Stimulated activated CD4-positive, alpha-beta T cell treated with anti-CD3 and anti-CD28 coated beads, Interleukin-4, amount 100 ng/mL, for 48 hours (primary cell): ENCODE measurements at regions not wholly inside any gene's neighbourhood (a gene's known extent, or its start where the extent isn't known, plus 50 kb on each side); places are given as distances from the start of the nearest gene placed in this dataset.
"Not testable (repeated sequence)": the region's sequence is repeated elsewhere in the genome, so short reads cannot be mapped to it uniquely, and the experiment has no call there.

Source experiments
- DNase-seq, 2 donors: peaks; one replicate each; pipeline ENCODE4 v3.0.0-alpha.2; 2020; ENCODE audit warnings: low read depth in 2 of 2

- no peak for DNase-seq
Measured at GRCh38 chr11:134728186-134728585, 316.1 kb upstream of the B3GAT1 start.

DNA sequence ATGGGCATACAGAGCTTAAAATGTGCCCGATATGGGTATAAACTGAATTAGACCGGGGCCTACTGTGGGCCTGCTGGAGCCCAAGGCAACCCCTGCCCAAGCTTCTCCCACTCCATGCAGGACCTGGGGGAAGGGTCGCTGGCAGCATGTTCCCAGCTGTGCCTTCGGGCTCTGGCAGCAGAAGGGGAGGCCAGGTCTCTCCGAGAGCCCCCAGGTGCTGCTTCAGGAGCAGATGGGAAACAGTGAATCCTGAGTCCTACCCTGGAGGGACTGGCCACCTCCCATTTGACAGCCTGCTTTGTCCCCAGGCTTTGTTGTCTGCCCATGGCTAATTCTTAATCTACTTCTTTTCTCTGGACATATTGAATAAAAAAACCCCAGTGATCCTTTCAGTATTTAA is 315.6 kb upstream of the B3GAT1 start:
- DNase-seq = no peak

DNA sequence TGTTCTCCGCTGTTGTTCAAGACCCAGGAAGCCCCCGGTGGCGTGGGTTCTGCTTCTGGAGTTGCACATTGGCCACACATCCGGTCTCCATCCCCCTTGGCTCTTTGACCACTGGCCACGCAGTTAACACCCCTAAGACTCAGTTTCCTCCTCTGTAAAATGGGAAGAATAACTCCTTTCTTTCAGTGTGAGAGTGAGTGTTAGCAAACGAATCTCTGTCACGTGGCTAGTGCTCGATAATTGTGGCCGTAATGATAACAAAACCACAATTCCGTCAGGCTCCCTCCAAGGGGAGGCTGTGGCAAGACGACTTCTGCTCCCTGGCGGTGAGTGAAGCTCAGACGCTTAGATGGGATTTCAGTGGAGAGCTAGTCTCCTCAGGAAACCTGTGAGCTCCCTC is 315.2 kb upstream of the B3GAT1 start:
- DNase-seq = no peak

- DNase-seq = no peak
Measured at GRCh38 chr11:134725716-134726639, 313.9 kb upstream of the B3GAT1 start.

DNA sequence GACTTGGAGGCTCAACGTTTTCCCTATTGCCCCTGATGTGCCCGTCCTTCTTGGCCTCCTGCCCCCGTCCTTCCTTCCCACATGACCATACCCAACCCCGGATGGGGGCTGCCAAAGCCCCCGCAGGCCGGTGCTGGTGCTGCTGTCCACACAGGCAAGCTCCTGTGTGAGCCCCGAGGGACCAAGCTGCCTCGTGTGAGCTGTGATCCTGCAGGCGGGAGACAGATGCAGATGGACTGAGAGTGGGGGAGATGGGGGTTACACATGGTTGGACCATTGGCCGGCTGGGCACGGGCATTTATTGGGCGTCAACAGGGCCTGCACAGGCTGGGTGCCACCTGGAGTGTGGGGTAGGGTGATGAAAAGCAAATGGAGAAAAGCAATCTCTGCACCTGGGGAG is 313.2 kb upstream of the B3GAT1 start:
- no peak for DNase-seq

DNA sequence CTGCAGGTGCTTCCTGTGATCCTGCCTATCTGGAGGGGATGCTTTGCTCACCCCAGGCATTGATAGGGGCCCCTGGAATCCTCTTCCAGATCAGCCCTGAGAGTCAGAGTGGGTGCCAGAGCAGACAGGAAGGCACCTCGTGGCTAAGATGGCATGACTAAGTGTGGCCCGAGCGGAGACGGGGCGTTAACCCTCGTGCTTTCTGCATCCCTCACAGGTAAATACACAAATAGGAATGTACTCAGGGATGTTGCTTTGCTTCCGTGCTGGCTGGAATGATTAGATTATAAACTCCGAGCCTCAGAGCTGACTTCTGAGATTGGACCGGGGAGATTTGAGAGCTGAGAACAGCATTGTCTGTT is 312.7 kb upstream of the B3GAT1 start:
- DNase-seq = no peak

DNA sequence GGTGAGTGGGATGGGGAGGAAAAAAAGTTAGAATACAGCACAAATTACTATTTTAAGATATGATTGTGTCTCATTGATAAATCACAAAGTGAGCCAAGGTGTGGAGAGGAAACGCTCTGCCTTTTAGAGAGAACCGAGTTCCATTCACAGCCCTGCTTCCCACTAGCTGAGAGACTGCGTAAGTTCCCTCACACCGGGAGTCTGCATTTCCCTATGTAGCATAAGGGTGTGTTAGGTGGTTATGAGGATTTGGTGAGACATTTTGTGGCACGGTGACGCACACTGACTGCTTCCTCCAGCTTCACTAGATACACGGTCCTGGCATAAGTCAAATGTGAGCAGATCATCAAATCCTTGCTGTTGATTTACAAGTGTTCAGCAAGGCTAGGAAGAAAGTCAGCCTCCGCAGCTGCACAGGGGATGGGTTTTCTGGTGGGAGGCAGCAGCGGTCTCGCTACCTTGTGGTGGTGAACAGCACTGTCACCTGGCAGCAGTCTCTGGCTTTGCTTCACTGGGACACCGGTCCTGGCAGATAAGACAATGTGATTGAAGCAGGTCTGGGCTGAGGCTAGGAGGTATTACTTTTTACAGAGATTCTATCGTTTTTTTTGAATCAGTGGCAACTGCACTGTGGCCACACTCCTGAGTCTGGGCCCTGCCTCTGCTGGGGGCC is 312.2 kb upstream of the B3GAT1 start:
- DNase-seq = no peak

DNA sequence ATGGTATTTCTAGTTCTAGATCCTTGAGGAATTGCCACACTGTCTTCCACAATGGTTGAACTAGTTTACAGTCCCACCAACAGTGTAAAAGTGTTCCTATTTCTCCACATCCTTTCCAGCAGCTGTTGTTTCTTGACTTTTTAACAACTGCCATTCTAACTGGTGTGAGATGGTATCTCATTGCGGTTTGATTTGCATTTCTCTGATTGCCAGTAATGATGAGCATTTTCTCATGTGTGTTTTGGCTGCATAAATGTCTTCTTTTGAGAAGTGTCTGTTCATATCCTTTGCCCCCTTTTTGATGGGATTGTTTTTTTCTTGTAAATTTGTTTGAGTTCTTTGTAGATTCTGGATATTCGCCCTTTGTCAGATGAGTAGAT is 308.6 kb upstream of the B3GAT1 start:
- DNase-seq = not testable (repeated sequence)

DNA sequence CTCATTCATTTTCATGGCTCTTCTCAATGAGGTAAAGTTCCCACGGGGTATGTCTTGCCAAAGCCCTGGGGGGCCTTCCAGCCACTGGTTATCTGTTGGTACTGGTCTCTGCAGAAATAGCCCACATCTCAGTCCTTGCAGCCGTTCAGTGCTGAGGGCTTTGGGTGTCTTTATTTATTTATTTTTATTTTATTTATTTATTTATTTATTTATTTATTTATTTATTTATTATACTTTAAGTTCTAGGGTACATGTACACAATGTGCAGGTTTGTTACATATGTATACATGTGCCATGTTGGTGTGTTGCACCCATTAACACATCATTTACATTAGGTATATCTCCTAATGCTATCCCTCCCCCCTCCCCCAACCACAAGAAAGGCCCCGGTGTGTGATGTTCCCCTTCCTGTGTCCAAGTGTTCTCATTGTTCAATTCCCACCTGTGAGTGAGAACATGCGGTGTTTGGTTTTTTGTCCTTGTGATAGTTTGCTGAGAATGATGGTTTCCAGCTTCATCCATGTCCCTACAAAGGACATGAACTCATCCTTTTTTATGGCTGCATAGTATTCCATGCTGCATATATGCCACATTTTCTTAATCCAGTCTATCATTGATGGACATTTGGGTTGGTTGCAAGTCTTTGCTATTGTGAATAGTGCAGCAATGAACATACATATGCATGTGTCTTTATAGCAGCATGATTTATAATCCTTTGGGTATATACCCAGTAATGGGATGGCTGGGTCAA is 308.1 kb upstream of the B3GAT1 start:
- DNase-seq = not testable (repeated sequence)

DNA sequence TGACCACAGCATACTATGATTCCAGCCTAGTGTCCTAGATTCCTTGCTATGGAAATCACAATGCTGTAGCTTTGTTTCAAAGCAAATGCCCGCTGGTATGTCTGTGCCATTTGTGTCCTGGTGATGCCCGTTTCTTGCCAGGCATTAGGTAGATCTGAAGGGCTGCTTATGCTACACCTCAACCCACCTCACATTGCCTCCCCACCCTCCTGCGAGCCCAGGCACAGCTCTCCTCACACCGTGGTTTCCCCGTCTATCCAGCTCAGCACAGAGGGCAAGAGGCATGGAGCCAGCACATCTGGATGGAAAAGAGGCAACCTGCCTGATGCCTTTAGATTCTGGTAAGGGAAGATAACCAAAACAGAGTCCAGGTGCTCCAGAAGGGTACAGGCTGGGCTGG is 307.4 kb upstream of the B3GAT1 start:
- no peak for DNase-seq

DNA sequence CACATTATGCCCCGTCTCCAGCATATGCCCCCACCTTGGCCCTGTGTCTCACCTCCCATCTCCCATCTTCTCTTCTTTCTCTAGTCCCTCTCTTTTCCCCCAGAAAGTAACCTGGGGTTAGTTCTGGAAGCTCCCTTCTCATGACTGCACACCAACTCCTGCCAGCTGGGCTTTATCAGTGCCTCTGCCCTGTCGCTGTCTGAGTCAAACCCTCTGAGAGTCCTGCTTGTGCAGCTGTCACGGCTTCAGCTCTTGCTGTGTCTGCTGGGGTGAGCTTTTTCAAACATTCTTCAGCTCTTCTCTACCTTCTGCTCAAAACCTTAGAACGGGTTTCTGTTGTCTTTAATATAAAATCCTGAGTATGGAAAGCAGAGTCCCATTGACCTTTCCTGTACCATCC is 304.5 kb upstream of the B3GAT1 start:
- no peak for DNase-seq

GRCh38 chr11:134714021-134714656 is 302.1 kb upstream of the B3GAT1 start:
- DNase-seq = no peak

DNA sequence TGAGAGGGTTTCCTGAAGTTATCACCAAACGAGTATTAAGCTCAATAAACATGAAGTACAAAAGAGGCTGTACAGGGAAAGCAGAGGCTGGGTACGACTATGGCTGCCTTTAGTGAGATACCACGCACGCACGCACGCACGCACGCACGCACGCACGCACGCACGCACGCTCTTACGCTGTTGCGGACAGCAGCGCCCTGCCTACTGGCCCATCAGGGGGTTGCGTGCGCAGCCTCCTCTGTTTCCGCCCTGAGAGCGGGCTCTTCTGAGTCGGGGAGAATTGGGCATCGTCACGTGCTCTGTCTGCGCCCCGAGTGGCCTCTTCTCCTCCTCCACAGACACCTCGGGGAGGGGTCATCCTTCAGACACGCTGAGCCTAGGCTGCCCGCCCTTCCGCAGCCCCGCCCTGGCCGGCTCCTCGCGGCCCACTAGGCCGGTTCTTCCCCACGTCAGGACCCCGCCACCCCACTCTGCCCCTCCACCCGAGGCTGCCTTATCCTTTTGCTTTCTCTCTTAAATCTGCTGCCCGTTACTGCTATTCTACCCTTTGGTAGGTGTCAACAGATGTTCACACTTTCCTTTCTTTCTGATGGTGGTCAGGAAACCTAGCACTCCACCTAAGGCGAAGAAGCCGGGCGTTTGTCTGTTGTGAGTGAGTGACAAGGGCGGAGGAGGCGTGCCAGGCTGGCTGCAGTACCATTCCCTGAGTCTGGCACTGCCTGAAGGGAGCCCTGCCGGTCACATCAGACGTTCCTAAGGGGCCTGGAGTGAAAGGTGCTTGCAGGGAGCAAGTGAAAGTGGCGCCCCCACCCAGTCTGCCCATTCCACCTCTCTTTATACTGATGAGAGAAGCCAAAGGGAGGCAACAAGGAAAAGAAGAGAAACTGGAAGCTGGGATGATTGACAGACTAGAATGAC is 300.4 kb upstream of the B3GAT1 start:
- DNase-seq = no peak

DNA sequence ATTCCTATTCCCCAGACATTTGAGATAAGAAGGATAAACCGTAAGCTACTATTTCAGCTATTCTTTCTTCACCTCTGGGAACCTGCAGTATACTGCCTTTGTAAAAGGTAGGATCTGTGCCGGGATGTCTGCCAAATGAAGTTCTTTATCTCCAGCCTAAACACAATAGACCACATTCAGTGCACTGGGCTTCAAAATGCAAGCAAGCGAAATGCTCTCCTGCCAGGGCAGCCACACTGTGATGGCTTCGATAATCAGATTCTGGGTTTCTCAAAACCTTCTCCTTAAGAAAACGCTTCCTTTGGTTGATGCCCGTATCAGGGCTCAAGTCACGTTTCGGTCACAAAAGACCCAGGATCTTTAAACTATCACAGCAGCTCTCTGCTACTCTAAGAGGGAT is 299.5 kb upstream of the B3GAT1 start:
- DNase-seq = no peak

- DNase-seq = no peak
Measured at GRCh38 chr11:134710861-134711407, 298.9 kb upstream of the B3GAT1 start.

GRCh38 chr11:134705858-134706257 is 293.8 kb upstream of the B3GAT1 start:
- no peak for DNase-seq

DNA sequence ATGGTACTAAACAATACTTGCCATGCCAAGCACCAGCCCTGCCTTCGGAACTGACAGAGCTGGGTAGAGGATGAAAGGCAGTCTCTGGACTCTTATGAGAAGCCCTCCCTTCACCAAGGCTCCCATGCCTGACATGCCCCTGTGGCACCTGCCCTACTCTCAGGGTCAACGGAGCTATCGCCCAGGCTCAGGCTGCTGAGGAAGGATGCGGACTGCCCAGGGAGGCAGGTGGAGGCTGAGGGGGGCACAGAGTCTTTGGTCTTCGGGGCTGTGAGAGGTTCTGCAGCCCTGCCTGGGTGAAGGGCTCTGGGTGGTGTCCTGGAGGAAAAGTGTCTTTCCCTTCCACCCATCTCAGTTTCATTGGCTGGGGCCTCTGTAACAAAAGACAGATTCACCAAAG is 290.8 kb upstream of the B3GAT1 start:
- no peak for DNase-seq

GRCh38 chr11:134701564-134702165 is 289.6 kb upstream of the B3GAT1 start:
- DNase-seq = no peak

- no peak for DNase-seq
Measured at GRCh38 chr11:134700101-134700640, 288.1 kb upstream of the B3GAT1 start.

DNA sequence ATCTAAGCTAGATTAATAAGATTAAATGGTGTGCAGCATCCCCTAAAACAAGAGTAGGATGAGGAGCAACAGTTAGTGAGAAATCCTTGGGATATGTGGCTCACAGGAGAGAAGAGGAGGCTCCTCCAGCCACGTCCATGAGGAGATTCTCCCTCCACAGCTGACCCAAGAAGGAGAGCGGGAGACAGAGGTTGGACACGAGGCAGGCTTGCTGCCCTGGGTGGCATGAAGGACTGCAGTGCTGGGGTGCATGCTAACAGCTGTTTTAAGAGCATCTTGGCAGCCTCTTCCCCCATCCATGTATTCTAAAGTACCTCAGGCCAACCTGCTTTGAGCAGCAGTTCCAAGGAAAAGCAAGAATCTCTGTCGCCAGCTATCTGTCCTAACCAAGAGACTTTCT is 284.4 kb upstream of the B3GAT1 start:
- DNase-seq = no peak
